Hematopoietic multipotent progenitor cell treated with erythropoietin and hydrocortisone succinate and interleukin-3 and kit ligand, for 4 days (in vitro differentiated cells): ENCODE measurements at regions not wholly inside any gene's neighbourhood (a gene's known extent, or its start where the extent isn't known, plus 50 kb on each side); places are given as distances from the start of the nearest gene placed in this dataset.
A peak's percentile ranks its signal among the peaks of the same experiment; 100 is the strongest.

Experiments used
- DNase-seq: peaks from one replicate; pipeline ENCODE4 v3.0.0-alpha.2; 2015

DNA sequence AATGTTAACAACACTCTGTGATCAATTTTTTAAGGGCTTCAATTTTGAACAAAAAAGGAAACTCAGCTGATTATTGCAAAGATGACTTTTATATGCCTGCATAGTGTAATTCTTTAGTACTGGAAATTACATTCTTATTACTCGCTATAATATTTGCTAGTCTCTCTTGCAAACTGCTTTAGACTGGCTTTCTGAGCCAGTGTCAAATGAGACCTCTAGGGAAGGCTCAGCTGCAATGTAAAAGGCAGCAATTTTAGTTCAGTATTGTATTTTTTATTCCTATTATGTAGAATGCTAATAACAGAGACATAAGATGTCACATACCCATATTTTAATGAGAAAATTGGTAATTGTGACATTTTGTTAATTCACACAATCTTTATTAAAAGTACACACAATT is 338.1 kb upstream of the LYPLAL1 start:
- no peak for DNase-seq

DNA sequence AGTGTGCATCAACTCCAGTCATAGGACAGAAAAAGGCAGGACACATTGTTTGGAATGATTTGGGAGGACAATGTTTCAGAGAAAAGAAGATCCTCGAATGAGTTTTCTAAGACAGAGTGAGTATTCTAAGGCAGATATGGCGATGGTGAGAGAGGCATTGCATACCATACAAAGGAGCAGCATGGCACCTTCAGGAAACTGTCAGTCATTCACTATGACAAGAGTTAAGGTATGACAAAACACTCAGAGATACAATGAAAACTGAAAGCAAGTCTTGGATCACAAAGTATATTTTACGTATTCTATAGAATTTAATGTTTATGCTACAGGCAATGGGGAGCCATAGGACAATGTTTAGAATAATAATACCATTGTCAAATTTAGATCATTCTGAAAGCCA is 337.4 kb upstream of the LYPLAL1 start:
- no peak for DNase-seq

DNA sequence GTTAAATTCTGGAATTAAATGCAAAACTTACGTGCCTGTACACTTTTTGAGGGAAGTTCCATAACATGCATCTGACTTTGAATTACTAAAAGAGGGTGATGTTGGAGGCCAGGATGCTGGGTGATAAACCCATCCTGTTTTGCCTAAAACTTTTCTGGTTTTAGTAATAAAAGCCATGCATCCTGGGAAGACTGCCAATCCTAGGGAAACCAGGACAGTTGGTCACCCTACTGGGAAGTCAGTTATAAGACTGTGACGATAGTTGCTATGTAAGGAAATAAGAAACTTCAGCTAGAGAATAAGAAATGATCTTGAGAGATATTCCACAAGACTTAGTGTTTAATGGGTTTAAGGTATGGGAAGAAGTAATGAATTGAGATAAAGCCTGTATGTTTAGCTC is 336.6 kb upstream of the LYPLAL1 start:
- no peak for DNase-seq

DNA sequence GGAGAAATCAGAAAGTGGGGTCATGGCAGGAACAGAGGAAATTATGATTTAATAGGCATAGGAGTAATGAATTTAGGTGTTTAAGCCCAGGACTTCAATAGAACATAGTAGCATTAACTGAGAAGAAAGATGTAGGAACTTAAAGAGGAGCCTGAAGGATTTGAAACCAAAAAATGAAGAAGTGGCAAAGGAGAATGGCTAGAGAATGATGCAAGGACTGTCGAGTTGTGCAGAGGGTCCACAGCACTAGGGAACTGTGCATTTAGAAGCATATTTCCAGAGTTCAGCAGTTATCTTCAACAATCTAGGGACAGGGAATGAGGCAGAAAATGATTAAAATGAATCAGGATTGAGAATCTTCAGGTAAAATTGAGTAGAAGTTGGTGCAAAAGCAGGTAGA is 328.1 kb upstream of the LYPLAL1 start:
- DNase-seq: no peak

DNA sequence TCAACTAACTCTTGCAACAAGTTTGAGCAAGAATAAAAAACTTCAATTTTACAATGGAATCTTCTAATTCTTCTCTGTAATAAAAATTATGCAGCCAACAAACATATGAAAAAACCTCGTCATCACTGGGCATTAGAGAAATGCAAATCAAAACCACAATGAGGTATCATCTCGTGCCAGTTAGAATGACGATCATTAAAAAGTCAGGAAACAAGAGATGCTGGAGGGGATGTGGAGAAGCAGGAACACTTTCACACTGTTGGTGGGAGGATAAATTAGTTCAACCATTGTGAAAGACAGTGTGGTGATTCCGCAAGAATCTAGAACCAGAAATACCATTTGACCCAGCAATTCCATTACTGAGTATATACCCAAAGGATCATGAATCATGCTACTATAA is 327.5 kb upstream of the LYPLAL1 start:
- DNase-seq: no peak

DNA sequence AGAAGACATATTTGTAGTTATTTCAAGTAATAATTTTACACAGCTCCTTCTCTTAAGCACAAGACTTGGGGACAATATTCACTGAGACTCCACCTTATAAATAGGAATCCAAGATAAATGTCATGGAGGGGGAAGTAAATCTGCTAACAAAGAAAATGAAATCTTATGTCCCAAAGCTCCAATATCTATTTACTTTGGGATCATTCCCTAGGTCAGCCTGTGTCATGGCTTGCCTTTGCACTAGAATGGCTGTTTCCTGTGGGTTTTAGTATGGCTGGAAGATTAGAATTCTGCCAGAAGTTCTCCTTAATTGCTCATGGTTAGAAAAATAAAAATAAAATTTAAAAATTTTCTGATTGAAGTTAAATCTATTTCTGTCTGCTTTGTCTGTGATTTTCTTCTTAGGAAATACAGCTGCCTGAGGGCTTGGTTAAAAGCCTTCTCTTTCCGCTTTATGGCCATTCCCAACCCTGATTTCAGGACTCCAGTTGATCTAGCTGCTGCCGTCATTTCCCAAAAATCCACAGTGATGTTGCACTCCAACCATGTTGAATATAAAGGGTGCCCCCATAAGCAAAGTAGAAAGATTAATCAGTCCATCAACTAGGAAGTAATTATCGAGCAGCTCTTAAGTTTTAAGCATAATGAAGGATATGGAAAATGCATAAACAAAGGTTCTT is 326.4 kb upstream of the LYPLAL1 start:
- no peak for DNase-seq

DNA sequence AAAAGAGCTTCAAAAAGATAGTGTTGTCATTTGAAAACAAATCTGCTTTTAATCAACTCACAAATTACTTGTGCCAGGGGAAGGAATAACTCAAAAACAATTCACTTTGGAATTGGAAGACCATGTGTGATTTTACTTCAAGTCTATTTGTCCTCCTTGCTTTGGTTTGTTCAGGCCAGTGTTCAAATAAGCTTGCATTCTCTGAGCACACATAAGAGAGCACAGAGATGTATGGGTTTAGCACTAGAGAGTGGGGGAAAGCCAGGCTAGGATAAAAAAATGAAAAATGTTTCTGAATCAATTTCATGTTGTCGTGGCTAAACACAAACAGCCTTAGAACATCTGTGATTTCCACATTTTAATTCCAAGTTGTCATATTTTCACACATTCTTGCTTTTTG is 325.7 kb upstream of the LYPLAL1 start:
- DNase-seq: no peak

DNA sequence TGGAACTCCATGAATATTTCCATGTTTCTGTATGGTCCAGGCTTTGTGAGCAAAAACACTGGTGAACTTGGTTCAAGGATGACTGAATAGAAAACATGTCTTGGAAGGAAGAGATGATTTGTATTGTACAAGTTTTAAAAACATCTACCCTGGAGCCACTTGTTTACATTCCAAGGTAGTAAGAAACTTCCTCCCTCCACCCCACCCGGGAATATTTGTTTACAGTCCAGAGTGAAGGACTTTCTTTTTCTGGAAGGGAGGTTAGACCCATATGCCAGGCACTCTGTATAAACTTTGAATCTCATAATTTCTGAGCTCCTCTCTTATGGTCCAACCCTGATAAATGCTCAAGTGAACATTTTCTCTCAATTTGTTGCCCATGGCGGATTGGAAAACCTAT is 323.3 kb upstream of the LYPLAL1 start:
- DNase-seq: no peak

DNA sequence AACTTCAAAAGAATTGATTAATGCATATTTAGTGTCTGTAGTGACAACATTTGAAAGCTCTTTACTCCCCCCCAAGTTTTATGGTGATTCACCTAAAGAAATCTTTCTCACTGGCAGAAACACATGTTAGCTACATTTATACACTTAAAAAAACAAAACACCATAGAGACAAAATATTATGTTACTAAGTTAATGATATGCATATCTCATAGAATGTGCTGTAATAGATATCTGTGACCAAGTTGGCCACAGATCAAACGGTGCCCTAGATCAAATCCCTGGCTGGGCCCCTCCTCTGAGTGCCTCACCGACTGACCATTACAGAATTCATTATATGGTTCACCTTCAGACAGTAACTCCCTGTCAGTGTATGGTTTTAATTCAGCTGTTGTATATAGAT is 322.1 kb upstream of the LYPLAL1 start:
- no peak for DNase-seq

DNA sequence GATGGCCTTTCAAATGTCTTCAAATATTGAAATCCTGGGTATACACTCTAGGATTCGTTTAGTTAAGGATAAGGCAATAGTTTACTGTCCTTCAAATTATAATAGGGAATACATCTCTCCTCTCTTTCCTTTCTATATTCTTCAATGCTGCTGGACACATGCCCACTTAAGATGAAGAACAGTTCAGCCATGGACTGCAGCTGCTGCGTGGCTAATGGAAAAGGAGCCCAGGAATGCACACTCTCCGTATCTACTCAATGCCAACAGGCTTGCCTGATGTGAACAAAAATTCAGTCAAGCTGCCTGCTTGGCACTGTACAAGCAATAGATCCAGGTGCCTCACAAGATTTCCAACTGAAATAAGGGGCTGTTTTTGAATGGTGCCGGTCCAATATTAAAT is 321.2 kb upstream of the LYPLAL1 start:
- DNase-seq: no peak

DNA sequence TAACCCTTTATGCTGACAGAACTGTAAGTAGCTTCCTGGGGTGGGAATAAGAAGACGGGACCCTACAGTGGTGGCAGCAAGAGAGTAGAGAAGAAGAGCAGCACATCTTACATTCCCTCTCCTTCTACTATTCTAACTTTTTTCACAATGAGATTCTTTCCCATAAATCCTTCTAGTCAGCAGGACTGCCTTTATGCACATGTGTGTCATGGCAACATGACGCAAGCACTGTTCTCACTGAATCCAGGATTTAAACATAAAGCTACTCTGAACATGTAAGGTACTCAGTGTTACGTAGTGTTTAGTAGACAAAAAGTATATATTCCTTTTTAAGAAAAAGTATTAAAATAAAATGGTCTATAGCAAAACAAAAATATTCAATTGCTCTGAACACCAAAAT is 309.7 kb upstream of the LYPLAL1 start:
- no peak for DNase-seq

DNA sequence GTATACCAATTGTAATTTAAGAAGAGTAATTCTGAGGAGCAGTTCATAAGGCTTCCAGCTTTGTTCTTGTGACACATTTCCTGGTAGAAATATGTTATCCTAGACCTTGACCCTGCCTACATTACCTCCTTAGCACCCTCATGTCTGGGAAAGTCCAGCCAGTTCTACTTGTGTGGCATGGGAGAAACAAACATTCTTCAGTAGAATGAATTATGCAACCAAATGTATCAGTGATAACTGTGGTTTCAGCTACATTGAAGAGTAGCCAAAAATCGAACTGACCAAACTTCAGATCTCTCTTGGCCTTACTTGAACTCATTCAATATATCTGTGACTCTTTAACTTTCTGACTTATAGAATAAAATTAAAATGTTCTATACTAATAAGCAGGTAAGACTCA is 308.1 kb upstream of the LYPLAL1 start:
- no peak for DNase-seq

DNA sequence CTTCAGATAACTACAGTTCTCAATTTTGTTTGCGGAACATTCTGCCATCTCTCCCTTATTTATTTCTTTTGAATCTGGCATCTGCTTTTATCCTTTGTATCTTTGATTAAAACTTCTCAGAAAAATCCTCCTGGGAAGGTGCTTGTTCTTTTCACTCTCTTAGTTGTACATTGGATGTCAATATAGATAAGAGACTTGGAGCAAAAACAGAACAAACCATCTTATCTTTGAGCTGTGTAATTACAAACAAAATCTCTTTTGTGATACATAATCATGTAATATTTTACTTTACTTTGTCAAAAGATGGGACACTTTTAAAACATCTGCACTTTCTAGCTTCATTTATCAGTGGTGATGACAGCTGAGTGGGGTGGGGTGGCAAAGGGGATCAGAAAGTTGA is 307.2 kb upstream of the LYPLAL1 start:
- DNase-seq: no peak

DNA sequence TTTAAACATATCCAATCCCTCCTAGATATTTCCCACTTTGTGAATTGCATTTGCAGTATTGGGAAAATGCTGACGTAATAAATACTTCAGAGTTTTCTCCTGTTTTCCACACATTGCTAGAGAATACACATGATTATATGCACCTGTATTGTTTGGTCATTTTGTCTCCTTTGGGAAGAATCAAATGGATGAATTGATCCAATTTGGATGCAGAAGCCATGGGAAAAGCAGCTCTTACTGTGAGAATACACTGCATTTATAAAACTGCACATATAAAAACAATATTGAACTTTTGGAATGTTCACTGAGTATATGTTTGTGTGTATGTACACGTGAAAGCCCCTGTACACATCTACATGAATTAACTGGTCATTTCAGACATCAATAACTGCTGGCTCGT is 306.6 kb upstream of the LYPLAL1 start:
- no peak for DNase-seq

DNA sequence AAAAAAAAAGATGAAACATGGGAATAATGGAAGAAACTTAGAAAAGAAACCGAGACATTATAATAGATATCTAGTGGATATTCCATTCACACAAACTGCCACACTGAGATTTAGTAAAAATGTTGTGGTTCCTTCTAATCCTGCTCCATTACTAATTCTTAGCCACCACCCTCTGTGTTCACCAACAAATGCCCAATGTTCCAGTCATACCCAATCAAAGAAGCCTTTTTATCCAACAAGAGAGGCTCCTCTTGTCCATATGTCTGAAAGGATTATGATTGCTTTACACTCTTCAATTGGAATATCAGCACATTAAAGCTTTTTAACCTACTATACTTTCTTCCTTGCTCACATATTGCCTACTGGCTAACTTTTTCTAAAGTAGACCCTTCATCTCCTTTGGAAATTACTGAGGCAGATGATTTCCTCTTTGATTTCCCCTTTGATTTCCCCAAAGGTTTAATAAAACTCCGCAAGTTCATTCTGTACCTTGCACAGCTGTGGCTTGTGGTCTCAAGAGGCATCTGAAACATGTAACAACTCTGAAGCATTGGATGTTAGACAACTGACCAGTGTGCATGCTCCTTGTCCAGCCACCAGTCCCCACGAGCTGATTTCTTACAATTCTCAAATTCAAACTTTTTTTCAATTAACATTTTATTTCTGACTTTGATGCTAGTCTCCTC is 305.6 kb upstream of the LYPLAL1 start:
- no peak for DNase-seq

DNA sequence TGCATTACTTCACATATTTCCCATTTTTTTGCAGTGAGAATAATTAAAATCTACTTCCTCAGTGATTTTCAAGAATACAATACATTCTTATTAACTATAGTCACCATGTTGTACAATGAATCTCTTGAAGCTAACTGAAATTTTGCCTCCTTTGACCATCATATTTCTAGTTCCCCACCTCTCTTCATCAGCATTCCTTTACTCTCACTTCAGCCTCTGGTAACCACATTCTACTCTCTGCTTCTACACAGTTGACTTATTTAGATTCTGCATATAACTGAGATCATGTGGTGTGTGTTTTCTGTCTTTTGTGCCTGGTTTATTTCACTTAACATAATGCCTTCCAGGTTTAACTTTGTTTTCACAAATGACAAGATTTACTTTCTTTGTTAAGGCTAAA is 304.4 kb upstream of the LYPLAL1 start:
- no peak for DNase-seq

DNA sequence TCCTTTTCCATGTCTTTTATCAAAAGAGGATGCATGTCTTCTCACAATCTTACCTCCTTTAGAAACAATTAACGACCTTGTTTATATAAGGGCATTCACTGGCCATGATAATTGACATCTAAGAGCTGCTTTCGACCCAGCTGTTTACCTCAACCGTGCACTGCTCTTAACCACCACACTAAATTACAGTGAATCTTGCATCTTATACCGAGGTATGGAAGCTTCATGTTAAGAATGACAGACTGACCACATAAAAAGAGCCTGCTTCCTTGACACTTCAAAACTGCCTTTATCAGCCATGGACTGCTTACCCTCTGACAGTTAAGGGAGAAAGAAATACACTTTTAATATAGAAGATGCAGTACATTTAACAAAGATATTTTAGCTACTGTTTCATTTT is 301.7 kb upstream of the LYPLAL1 start:
- no peak for DNase-seq

DNA sequence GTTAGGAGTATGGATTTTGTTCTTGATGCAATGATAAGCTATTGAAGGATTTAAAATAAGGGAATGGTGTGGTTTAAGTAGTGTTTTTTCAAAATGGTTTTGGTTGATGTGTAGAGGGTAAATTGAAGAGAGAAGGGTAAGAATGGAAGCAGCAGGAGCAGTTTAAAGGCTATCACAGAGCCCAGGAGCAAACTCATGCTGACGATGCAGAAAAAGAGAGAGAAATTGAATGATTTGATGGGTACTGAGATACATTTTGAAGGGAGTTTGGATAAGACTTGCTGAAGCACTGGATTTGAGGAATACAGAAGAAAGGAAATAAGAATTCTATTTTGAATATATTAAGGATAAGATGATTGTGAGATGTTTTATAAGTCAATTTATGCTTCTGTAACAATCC is 300.8 kb upstream of the LYPLAL1 start:
- no peak for DNase-seq

DNA sequence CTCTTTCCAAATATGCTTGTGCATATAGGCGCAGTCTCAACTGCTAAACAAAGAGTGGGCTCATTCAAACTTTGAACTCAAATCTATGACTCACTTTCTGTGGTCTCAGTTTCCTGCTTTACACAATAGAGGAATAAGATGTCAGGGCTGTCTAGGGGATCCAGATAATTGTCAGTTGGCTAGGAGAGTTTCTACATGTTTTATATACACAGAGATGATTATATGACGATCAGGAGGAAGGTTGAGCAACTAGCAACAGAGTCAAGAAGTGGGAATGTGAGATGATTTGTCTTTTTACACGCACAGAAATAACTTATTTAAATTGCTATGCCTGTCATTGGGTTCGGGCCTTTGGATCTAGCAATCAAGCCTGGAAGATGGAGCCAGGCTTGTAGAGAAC is 299.4 kb upstream of the LYPLAL1 start:
- DNase-seq: peak; percentile 59

DNA sequence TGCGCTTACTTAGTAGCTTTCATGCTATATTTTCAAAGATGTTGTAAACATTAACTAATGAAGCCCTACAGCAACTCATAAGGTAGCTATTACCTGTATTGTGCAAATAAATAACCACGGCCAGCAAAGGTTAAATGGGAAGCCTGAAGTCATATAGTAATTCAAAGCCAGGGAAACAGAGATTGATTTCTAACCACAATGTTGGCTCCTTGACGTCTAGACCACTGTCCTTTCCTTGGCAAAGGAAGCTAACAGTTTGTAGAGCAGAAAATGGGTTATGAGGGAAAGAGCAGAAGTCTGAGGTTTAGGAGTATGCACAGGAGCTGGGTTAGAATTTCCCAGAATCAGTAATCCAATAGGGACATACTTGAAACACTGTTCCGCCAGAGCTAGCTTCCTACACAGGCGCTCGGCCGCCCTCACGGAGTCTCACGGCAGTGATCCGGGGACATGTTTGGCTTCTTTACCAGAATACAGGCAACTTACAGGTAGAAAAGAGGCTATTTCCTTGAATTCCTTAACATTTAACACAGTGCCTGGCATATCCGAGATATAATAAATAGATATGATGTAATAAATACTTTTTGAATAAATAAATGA is 298.8 kb upstream of the LYPLAL1 start:
- DNase-seq: no peak

DNA sequence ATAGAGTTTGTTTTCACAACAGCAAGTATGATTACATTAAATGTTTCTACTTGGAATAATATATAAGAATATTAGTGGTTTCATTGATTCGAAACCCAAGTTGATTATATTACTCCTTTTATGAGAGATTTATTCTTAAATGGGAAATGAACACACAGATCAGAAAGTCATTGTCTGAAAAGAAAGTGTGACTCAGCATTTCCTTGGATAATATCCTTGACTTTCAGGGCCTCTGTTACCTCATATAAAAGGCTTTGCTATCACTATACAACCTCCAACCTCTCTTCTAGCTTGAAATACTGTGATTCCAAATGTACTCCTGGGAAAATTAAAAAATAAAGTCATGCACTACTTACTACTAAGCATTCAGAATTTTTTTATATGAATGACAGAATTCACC is 295.3 kb upstream of the LYPLAL1 start:
- peak; percentile 2 for DNase-seq

DNA sequence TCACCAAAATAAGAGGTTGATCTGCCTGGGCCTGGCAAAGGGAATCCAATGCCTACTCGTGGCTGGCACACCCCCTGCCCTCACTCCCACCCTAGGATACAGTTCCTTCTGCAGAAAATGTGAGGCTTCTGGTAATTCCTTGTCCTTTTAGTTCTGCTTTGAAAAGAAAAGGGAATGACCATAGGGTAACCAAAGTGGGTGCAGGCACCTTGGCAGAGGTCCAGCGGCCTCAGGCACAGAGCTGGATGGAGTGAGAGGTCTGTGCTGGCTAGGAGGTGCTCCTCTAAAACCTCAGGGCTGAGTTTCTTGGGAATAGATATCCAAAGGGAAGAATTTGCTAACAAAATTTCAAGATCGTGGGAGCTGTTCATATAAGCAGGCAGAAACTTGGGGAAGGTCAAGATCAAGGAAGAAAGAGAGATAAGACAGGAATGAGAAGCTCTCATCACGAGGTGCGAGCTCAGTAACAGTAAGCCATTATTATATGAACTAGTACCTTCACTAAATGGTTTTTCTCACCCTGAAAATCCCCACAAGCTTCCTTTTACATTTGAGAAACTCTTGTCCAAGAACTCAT is 293.1 kb upstream of the LYPLAL1 start:
- no peak for DNase-seq

DNA sequence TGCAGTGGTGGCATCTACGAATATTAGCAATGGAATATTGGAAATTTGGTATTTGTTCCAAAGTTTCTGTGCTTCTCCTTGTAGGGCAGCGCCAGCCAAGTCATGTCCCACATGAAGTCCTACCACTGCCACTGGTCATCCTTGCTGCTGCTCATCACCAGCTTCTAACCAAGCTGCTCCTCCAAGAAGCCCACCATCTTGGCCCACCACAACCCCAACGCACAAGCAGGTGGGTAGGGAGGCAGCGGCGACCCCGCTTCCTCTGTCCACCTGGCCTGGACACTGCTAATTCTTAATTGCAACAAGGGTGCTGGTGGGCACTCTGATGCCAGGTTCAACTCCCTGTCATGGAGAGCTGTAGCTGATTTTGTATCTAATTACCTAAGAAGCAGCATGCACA is 291.2 kb upstream of the LYPLAL1 start:
- no peak for DNase-seq

DNA sequence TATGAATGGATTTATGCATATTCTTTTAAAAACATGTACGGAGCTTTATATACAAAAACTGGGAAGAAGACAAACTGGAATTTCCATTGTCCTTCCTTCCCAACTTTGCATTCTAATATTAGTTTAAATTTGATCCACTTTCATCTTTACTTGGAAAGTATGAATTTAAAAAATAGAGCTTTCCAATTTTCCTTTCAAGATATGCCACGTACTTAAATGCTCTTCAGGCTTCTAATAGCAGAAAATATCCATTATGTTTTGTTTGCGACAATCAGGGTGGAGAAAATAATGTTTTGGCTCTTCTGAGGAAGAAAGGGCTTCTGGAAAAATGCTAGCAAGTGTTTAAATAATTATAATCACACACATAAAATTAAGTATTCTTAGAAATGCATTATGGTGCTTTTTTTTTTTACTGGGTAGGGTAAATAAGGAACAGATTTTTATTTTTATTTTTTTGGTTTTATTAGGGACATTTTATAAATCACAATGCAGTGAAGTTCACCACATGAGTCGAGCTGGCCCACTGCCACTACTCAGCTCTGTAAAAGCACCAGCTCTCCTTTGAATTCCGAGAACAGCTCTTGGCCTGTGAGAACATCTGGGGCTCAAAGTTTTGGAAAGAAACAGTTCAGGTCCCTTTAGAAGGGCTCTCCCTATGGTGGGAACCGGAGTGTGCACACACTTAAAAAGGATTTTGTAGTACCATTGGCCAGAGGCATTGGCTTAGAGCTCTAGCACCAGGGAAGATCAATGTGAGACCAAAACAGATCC is 287.4 kb upstream of the LYPLAL1 start:
- DNase-seq: no peak
